H1 (cell line): ENCODE measurements at regions not wholly inside any gene's neighbourhood (a gene's known extent, or its start where the extent isn't known, plus 50 kb on each side); places are given as distances from the start of the nearest gene placed in this dataset.

Experiments
- BRCA1 ChIP-seq: IDR thresholded peaks from 2 replicates; pipeline ENCODE4 v1.6.1; 2012; ENCODE audit warnings: low read depth, low read length, improper control_type of control experiment
- CTCF ChIP-seq, 3 experiments: IDR thresholded peaks; 1 replicate in 2 of 3; 2 replicates in 1 of 3; pipeline versions ENCODE4 v1.5.1 to v1.6.1; 2011; ENCODE audit warnings: low read length in 3 of 3, mild to moderate bottlenecking in 3 of 3, inconsistent platforms in 2 of 3, low read depth in 1 of 3, moderate library complexity in 1 of 3; ENCODE audit not compliant: insufficient read depth in 1 of 3; ENCODE audit errors: control extremely low read depth in 1 of 3
- RAD21 ChIP-seq, 2 experiments: IDR thresholded peaks in 1 of 2; conservative IDR thresholded peaks in 1 of 2; 2 replicates each; pipeline ENCODE4 v1.6.1; 2011; ENCODE audit warnings: low read depth in 2 of 2, low read length in 2 of 2, improper control_type of control experiment in 1 of 2, inconsistent platforms in 1 of 2, mild to moderate bottlenecking in 1 of 2, moderate library complexity in 1 of 2
- SUZ12 ChIP-seq: fragments of 200-600 bp; sonication (generic); IDR thresholded peaks from 2 replicates; pipeline ENCODE4 v1.6.1; 2012; ENCODE audit warnings: mild to moderate bottlenecking, inconsistent platforms, low read length, moderate library complexity, mixed read lengths

GRCh38 chr13:90867336-90867683, 480.2 kb upstream of the MIR17HG start (continued):
- TF ChIP-seq RAD21 (IDR thresholded peaks at IDR 0.05 in 1 of 2, conservative IDR thresholded peaks at IDR 0.05 in 1 of 2; ENCODE audit: low read depth in 2 of 2, low read length in 2 of 2): peak; percentile 87 to 91
- TF ChIP-seq SUZ12: no peak
- peak; percentile 53 to 80 (median 67) for TF ChIP-seq CTCF (IDR thresholded peaks at IDR 0.05; ENCODE audit: control extremely low read depth in 1 of 3, insufficient read depth in 1 of 3, low read depth in 1 of 3, low read length in 3 of 3)
- no peak for TF ChIP-seq BRCA1
